ENCODE measurements at regions not wholly inside any gene's neighbourhood (a gene's known extent, or its start where the extent isn't known, plus 50 kb on each side); places are given as distances from the start of the nearest gene placed in this dataset.
"Not testable (repeated sequence)": the region's sequence is repeated elsewhere in the genome, so short reads cannot be mapped to it uniquely, and the experiment has no call there.

DNA sequence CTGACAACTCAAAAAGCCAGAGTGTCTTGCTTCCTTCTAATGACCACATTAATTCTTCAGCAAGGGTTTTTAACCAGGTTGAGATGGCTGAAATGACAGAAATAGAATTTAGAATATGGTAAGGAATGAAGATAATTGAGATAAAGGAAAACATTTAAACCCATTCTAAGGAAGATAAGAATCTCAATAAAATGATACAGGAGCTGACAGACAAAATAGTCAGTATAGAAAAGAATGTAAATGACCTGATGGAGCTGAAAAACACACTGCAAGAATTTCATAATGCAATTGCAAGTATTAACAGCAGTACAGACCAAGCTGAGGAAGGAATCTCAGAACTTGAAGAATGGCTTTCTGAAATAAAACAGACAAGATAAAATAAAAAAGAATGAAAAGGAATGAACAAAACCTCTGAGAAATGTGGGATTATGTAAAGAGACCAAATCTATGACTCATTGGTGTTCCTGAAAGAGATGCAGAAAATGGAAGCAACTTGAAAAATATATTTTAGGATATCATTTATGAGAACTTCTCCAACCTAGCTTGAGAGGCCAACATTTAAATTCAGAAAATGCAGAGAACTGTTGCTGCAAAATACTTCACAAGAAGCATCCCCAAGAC lies 87.1 kb downstream of the SAMD9 start:
- Histone ChIP-seq H3K4me1 (no peaks in the 10 kb centered on the region), H3K9me3 (no peaks in the 10 kb centered on the region), H3K36me3 (no peaks in the 10 kb centered on the region), H3K4me3 (ENCODE audit: low read depth, low read length) (no peak overlapping the region), H3K27me3 (no peaks in the 10 kb centered on the region)
- DNase-seq = no peak
- TF ChIP-seq, protein P1, sequence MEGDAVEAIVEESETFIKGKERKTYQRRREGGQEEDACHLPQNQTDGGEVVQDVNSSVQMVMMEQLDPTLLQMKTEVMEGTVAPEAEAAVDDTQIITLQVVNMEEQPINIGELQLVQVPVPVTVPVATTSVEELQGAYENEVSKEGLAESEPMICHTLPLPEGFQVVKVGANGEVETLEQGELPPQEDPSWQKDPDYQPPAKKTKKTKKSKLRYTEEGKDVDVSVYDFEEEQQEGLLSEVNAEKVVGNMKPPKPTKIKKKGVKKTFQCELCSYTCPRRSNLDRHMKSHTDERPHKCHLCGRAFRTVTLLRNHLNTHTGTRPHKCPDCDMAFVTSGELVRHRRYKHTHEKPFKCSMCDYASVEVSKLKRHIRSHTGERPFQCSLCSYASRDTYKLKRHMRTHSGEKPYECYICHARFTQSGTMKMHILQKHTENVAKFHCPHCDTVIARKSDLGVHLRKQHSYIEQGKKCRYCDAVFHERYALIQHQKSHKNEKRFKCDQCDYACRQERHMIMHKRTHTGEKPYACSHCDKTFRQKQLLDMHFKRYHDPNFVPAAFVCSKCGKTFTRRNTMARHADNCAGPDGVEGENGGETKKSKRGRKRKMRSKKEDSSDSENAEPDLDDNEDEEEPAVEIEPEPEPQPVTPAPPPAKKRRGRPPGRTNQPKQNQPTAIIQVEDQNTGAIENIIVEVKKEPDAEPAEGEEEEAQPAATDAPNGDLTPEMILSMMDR (IDR thresholded peaks at IDR 0.05; ENCODE audit: low read depth, low read length) = no peak

DNA sequence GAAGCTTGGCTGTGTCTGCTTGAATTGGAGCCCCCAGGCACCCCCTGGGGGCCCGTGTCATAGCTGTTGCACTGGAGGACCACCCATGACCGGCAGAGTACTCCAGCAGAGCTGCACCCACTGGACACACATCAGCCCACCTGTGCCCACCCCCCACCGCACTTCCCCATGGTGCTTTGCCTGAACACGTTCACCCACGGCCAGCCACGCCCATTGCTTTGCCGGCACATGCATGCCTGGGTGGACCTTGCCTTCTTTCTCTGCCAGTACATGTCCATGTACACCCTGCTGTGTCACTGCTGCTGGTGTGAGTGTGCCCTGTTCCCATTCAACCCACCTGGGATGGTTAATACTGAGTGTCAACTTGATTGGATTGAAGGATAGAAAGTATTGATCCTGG lies 88.7 kb downstream of the SAMD9 start:
- TF ChIP-seq, protein P1 (IDR thresholded peaks at IDR 0.05; ENCODE audit: low read depth, low read length) = no peak
- Histone ChIP-seq H3K27me3 (no peaks in the 10 kb centered on the region), H3K9me3 (no peaks in the 10 kb centered on the region), H3K36me3 (no peaks in the 10 kb centered on the region), H3K4me3 (ENCODE audit: low read depth, low read length) (no peak overlapping the region), H3K4me1 (no peaks in the 10 kb centered on the region)
- DNase-seq = no peak

DNA sequence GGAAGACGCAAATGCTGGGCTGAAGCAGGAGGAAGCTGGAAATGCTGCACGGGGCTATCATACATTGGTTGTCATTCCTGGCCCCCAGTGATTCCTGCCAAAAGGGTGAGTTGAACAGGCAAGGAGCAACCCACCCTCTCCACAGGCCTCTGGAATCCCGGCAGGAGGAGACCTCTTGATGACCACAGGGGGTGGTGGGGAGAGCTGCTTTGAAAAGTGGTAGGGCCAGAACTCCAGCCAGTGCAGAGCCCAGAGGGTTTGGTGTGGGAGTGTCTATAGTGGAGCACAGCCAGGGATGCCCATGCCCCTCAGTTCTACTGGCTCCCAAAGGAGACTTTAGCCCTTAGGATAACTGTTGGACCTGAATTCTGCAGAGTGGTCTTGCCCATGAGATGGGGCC lies 89.2 kb downstream of the SAMD9 start:
- H3K4me3 ChIP-seq (ENCODE audit: low read depth, low read length) = no peak overlapping the region
- no peaks in the 10 kb centered on the region for H3K4me1 ChIP-seq
- H3K36me3 ChIP-seq = no peaks in the 10 kb centered on the region
- TF ChIP-seq, protein P1 (IDR thresholded peaks at IDR 0.05; ENCODE audit: low read depth, low read length) = no peak
- no peaks in the 10 kb centered on the region for H3K9me3 ChIP-seq
- no peaks in the 10 kb centered on the region for H3K27me3 ChIP-seq
- DNase-seq = no peak

DNA sequence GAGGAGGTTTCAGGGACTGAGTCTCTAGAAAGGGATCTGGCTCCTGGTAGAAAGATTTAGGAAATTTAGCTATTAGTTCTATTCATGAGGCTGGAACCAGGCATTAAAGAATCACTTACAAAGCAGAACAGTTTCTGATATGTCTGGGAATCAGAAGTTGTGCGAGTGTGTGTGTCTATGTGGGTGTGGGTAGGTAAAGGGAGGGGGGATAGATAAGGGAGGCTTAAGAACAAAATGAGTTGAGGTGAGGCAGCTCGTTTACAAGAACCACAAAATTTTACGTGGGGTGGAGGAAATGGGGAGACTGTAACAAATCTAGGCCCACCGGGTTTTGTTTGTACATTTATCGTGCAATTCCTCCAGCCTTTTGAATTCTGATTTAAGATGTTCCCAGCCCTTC lies 90.7 kb downstream of the SAMD9 start:
- H3K4me3 ChIP-seq (ENCODE audit: low read depth, low read length) = no peak overlapping the region
- TF ChIP-seq, protein P1 (IDR thresholded peaks at IDR 0.05; ENCODE audit: low read depth, low read length) = no peak
- no peaks in the 10 kb centered on the region for H3K27me3 ChIP-seq
- H3K4me1 ChIP-seq = no peaks in the 10 kb centered on the region
- no peak for DNase-seq
- no peaks in the 10 kb centered on the region for H3K36me3 ChIP-seq
- H3K9me3 ChIP-seq = no peaks in the 10 kb centered on the region

DNA sequence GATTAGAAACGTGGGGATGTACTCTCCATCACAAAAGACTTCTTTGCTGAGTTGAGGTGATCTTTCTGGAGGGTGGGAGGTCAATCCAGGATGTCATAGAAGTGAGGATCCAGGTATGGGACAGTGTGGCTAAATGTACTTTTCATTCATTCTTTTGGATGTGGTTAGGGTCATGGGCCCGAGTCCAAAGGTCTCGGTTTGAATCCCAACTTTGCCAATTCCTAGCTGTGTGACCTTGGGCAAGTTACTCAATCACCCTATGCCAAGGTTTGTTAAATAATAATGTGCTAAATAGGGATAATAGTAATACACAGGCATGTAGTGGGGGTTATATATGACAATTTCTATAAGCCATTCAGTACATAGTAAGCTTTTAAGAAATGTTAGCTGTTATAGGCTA lies 91.4 kb downstream of the SAMD9 start:
- Histone ChIP-seq H3K4me3 (ENCODE audit: low read depth, low read length) (no peak overlapping the region), H3K4me1 (no peaks in the 10 kb centered on the region), H3K36me3 (no peaks in the 10 kb centered on the region), H3K27me3 (no peaks in the 10 kb centered on the region), H3K9me3 (no peaks in the 10 kb centered on the region)
- TF ChIP-seq, protein P1 (IDR thresholded peaks at IDR 0.05; ENCODE audit: low read depth, low read length) = no peak
- DNase-seq = no peak

DNA sequence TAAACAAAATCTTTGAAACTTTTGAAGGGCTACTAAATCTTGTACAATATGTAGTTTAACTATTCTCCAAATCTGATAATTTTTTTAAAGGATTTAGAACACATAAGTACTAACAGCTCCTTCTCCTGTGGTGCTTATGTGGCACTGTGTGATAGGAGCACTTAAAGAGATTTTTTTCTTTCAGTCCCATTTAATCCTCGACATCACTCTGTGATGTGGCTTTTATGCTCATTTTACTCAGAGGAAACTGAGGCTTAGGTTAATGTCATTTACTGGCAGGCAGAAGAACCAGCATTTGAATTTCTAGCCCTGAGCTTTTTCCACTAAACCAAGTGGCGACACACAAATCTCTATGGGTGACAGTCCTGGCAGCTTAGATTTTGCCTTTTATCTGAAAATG lies 92.4 kb downstream of the SAMD9 start:
- TF ChIP-seq, protein P1 (IDR thresholded peaks at IDR 0.05; ENCODE audit: low read depth, low read length) = no peak

DNA sequence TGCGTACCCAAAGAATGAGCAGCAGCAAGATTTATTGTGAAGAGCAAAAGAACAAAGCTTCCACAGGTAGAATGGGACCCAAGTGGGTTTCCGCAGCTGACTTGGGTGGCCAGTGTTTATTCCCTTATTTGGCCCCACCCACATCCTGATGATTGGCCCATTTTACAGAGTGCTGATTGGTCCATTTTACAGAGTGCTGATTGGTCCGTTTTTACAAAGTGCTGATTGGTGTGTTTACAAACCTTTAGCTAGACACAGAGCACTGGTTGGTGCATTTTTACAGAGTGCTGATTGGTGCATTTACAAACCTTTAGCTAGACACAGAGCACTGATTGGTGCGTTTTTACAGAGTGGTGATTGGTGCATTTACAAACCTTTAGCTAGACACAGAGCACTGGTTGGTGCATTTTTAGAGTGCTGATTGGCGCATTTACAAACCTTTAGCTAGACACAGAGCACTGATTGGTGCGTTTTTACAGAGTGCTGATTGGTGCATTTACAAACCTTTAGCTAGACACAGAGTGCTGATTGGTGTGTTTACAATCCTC lies 94.8 kb downstream of the SAMD9 start:
- H3K4me3 ChIP-seq (ENCODE audit: low read depth, low read length); H3K27me3 ChIP-seq; H3K36me3 ChIP-seq; H3K4me1 ChIP-seq; DNase-seq; H3K9me3 ChIP-seq: not testable (repeated sequence)

More for the DNA sequence above, 92.4 kb downstream of the SAMD9 start:
- H3K27me3 ChIP-seq = no peaks in the 10 kb centered on the region
- H3K9me3 ChIP-seq = no peaks in the 10 kb centered on the region
- H3K4me3 ChIP-seq (ENCODE audit: low read depth, low read length) = no peak overlapping the region
- no peaks in the 10 kb centered on the region for H3K4me1 ChIP-seq
- no peak for DNase-seq
- no peaks in the 10 kb centered on the region for H3K36me3 ChIP-seq

Measured in BE2C (cell line).